Loucy (cell line): ENCODE measurements at regions not wholly inside any gene's neighbourhood (a gene's known extent, or its start where the extent isn't known, plus 50 kb on each side); places are given as distances from the start of the nearest gene placed in this dataset.

Experiments used
- CTCF ChIP-seq: fragments of 200-600 bp; sonication (generic); conservative IDR thresholded peaks from 2 replicates; pipeline ENCODE4 v1.5.1; 2014; ENCODE audit warnings: mild to moderate bottlenecking, antibody characterized with exemption, low read length
- EZH2phosphoT487 ChIP-seq: fragments of 200-600 bp; IDR thresholded peaks from 2 replicates; pipeline ENCODE4 v1.6.1; 2018; ENCODE audit warnings: antibody characterized with exemption, mild to moderate bottlenecking, moderate library complexity, borderline replicate concordance

DNA sequence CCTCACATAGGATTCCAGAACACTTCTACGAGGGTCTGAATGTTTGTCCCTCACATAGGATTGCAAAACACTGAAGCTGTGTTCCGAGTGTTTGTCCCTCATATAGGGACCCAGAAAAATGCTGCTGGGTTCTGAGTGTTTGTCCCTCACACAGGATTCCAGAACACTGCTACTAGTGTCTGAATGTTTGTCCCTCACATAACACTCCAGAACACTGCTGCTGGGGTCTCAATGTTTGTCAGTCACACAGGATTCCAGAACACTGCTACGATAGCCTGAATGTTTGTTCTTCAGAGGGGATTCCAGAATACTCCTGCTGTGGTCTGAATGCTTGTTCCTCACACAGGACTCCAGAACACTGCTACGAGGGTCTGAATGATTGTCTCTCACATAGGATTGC lies 218.7 kb downstream of the FOXD4L6 start:
- TF ChIP-seq CTCF (no peak), EZH2phosphoT487 (no peak)
